IMR-90 (cell line): ENCODE measurements at regions not wholly inside any gene's neighbourhood (a gene's known extent, or its start where the extent isn't known, plus 50 kb on each side); places are given as distances from the start of the nearest gene placed in this dataset.

ENCODE experiments used
- ATAC-seq: fragments of 200-7000 bp; cut with Tn5 transposase; 2 replicates; pipeline ENCODE4 v1.9.1; 2020; ENCODE audit warnings: low read depth, mild to moderate bottlenecking, moderate library complexity
- BruUV-seq: library from RNA; stranded (reverse); fragments of 400-500 nt; replicated peaks from 2 replicates; lab custom pipeline; 2021; lab: Mats Ljungman, UMichigan
- CTCF ChIA-PET: fragments of 300-600 bp; formaldehyde crosslinking; extraction: SDS; loops from one replicate; lab custom pipeline; 2021; ENCODE audit warnings: antibody characterized with exemption; lab: Yijun Ruan, JAX
- POLR2A ChIA-PET: fragments of 300-600 bp; sonication (Branson Sonifier 250); formaldehyde crosslinking; loops from one replicate; lab custom pipeline; 2022; ENCODE audit warnings: antibody characterized with exemption; ENCODE audit not compliant: unreplicated experiment; lab: Charles Lee
- DNase-seq: peaks from one replicate; pipeline ENCODE4 v3.0.0; 2013
- H2AFZ ChIP-seq: replicated peaks from 2 replicates; pipeline ENCODE3; 2013; ENCODE audit warnings: low read length, mild to moderate bottlenecking; ENCODE audit not compliant: poor library complexity
- H2AK5ac ChIP-seq: 2 replicates; pipeline ENCODE4 v1.6.1; 2013; ENCODE audit warnings: low read depth, low read length, inconsistent platforms
- H2AK9ac ChIP-seq: replicated peaks from 2 replicates; pipeline ENCODE3; 2013; ENCODE audit warnings: mild to moderate bottlenecking, low read depth, low read length, moderate library complexity; ENCODE audit not compliant: poor library complexity
- H2BK120ac ChIP-seq: 2 replicates; pipeline ENCODE4 v1.6.1; 2013; ENCODE audit warnings: low read depth, low read length, inconsistent platforms
- H2BK15ac ChIP-seq: 3 replicates; pipeline ENCODE4 v1.6.1; 2013; ENCODE audit warnings: low read depth, low read length, inconsistent platforms
- H2BK20ac ChIP-seq: 2 replicates; pipeline ENCODE4 v1.6.1; 2013; ENCODE audit warnings: low read depth, mild to moderate bottlenecking, inconsistent platforms, low read length, moderate library complexity
- H2BK5ac ChIP-seq: 2 replicates; pipeline ENCODE4 v1.6.1; 2013; ENCODE audit warnings: mild to moderate bottlenecking, low read depth, low read length, inconsistent platforms; ENCODE audit not compliant: poor library complexity, severe bottlenecking
- H3K14ac ChIP-seq: replicated peaks from 2 replicates; pipeline ENCODE4 v1.6.1; 2013; ENCODE audit warnings: low read depth, low read length, inconsistent platforms
- H3K18ac ChIP-seq: 2 replicates; pipeline ENCODE4 v1.6.1; 2013; ENCODE audit warnings: low read depth, low read length, control low read depth
- H3K23ac ChIP-seq: 2 replicates; pipeline ENCODE4 v1.6.1; 2013; ENCODE audit warnings: low read depth, low read length, inconsistent platforms
- H3K27ac ChIP-seq: 2 replicates; pipeline ENCODE4 v1.5.1; 2013; ENCODE audit warnings: mild to moderate bottlenecking, control low read depth, low read length; ENCODE audit not compliant: insufficient read depth
- H3K27me3 ChIP-seq: 2 replicates; pipeline ENCODE4 v1.6.1; 2013; ENCODE audit warnings: low read length; ENCODE audit not compliant: control insufficient read depth, insufficient read depth
- H3K36me3 ChIP-seq: 2 replicates; pipeline ENCODE4 v1.6.1; 2013; ENCODE audit warnings: low read length, mixed read lengths; ENCODE audit not compliant: control insufficient read depth, insufficient read depth
- H3K4ac ChIP-seq: 2 replicates; pipeline ENCODE4 v1.6.1; 2013; ENCODE audit warnings: low read depth, low read length, inconsistent platforms
- H3K4me1 ChIP-seq: 2 replicates; pipeline ENCODE4 v1.6.1; 2013; ENCODE audit warnings: low read length, mixed read lengths; ENCODE audit not compliant: control insufficient read depth, insufficient read depth
- H3K4me2 ChIP-seq: 2 replicates; pipeline ENCODE4 v1.6.1; 2013; ENCODE audit warnings: low read depth, mild to moderate bottlenecking, control low read depth, low read length, moderate library complexity
- H3K4me3 ChIP-seq: 2 replicates; pipeline ENCODE4 v1.5.1; 2013; ENCODE audit warnings: low read depth, mild to moderate bottlenecking, control low read depth, low read length, moderate library complexity; ENCODE audit not compliant: insufficient read depth
- H3K56ac ChIP-seq: 2 replicates; pipeline ENCODE4 v1.6.1; 2013; ENCODE audit warnings: low read length, inconsistent platforms; ENCODE audit not compliant: insufficient read depth; ENCODE audit errors: extremely low read depth
- H3K79me1 ChIP-seq, 2 experiments: 2 replicates each; pipeline ENCODE4 v1.6.1; 2013; ENCODE audit warnings: low read length in 2 of 2, inconsistent platforms in 1 of 2, low read depth in 1 of 2
- H3K9ac ChIP-seq: 2 replicates; pipeline ENCODE4 v1.6.1; 2013; ENCODE audit warnings: low read depth, low read length, control low read depth
- H3K9me1 ChIP-seq: 2 replicates; pipeline ENCODE4 v1.6.1; 2013; ENCODE audit warnings: low read length, inconsistent platforms; ENCODE audit not compliant: insufficient read depth
- H3K9me3 ChIP-seq: 2 replicates; pipeline ENCODE4 v1.6.1; 2013; ENCODE audit warnings: low read length; ENCODE audit not compliant: control insufficient read depth, insufficient read depth
- H4K20me1 ChIP-seq: 2 replicates; pipeline ENCODE4 v1.6.1; 2013; ENCODE audit warnings: low read length, inconsistent platforms; ENCODE audit not compliant: insufficient read depth
- H4K5ac ChIP-seq: 2 replicates; pipeline ENCODE4 v1.6.1; 2013; ENCODE audit warnings: mild to moderate bottlenecking, low read depth, low read length, control low read depth
- H4K8ac ChIP-seq, 2 experiments: 2 replicates each; pipeline ENCODE4 v1.6.1; 2013; ENCODE audit warnings: low read depth in 2 of 2, low read length in 2 of 2, control low read depth in 1 of 2, inconsistent platforms in 1 of 2
- H4K91ac ChIP-seq: 2 replicates; pipeline ENCODE4 v1.6.1; 2013; ENCODE audit warnings: low read depth, low read length, inconsistent platforms; ENCODE audit not compliant: insufficient read depth
- RAD21 ChIP-seq: IDR thresholded peaks from 2 replicates; pipeline ENCODE4 v1.6.1; 2012; ENCODE audit warnings: low read length, improper control_type of control experiment
- RCOR1 ChIP-seq: IDR thresholded peaks from 2 replicates; pipeline ENCODE4 v1.6.1; 2012; ENCODE audit warnings: mild to moderate bottlenecking, low read length, improper control_type of control experiment; ENCODE audit not compliant: insufficient replicate concordance
- RFX5 ChIP-seq: IDR thresholded peaks from 2 replicates; pipeline ENCODE4 v1.8.0; 2012; ENCODE audit warnings: low read depth, mild to moderate bottlenecking, low read length, moderate library complexity
- WGBS, 2 experiments: methylation state at CpG; one replicate each; pipeline versions ENCODE4 v1.1.5 to v1.1.7; 2013; ENCODE audit warnings: missing lambda C conversion rate in 2 of 2; ENCODE audit not compliant: insufficient read length in 1 of 2; ENCODE audit errors: extremely low coverage in 2 of 2; 5-methylcytosine and 5-hydroxymethylcytosine counted together
- dilution Hi-C: fragments of 300-500 bp; cut with HindIII; formaldehyde crosslinking; loops from one replicate; pipeline ENCODE4 v1.14.3; 2018; ENCODE audit warnings: low sequenced_read_pairs; ENCODE audit not compliant: unreplicated experiment
- in situ Hi-C: fragments of 300-500 bp; cut with MboI; formaldehyde crosslinking; loops from 3 replicates; pipeline ENCODE4 v1.14.3; 2019; ENCODE audit warnings: low sequenced_read_pairs, inconsistent platforms, mixed read lengths
- intact Hi-C: fragments of 100-400 bp; cut with micrococcal nuclease; formaldehyde crosslinking; loops from 2 replicates; pipeline ENCODE4 v1.10.0; 2022
- TF ChIP-seq, protein P1 (sequence below): conservative IDR thresholded peaks from 2 replicates; pipeline ENCODE4 v1.5.1; 2012; ENCODE audit warnings: mild to moderate bottlenecking, low read depth, low read length, improper control_type of control experiment

DNA sequence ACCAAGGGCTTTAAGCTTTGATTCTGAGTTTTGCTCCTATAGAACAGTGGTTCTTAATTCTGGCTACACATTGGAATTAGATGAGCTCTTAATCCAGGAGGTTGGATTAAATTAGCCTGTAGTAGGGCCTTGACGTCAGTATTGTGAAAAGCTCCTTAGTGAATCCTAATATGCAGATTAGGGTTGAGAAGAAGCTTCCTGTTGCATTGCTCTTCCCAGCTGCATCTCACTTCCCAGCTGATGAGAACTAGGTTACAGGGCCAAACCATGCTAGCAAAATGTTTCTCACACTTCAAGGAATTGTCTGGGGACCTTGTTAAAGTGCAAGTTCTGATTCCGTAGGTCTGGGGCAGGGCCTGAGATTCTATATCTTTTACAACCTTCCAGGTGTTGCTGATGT is 300.0 kb downstream of the ZSWIM6 start:
- no peak overlapping the region for H3K18ac ChIP-seq
- dilution Hi-C loops: no loop called here
- intact Hi-C loops: no loop called here
- no peak overlapping the region for H3K23ac ChIP-seq
- no peak overlapping the region for H3K27ac ChIP-seq
- 0 out of 2 replicates have a peak, but pooled peaks cover 2% of the 10 kb centered on the region for H3K4me1 ChIP-seq
- no peak overlapping the region for H2AK5ac ChIP-seq
- ATAC-seq (no peak), DNase-seq (no peak)
- no peak overlapping the region for H3K56ac ChIP-seq
- no peak overlapping the region for H3K4ac ChIP-seq
- no peak overlapping the region for H2BK5ac ChIP-seq
- H3K4me3 ChIP-seq: no peak overlapping the region
- no peak overlapping the region for H4K8ac ChIP-seq
- H3K4me2 ChIP-seq: no peak overlapping the region
- H2BK15ac ChIP-seq: no peak overlapping the region
- H2AK9ac ChIP-seq: no peak overlapping the region
- no TSS peak for BruUV-seq
- no CpG with 5 or more reads among the region's 2 CpGs for WGBS, 2 experiments
- no peaks in the 10 kb centered on the region for H4K20me1 ChIP-seq
- H3K9me3 ChIP-seq: no peaks in the 10 kb centered on the region
- no peak for TF ChIP-seq RCOR1
- TF ChIP-seq, protein P1, sequence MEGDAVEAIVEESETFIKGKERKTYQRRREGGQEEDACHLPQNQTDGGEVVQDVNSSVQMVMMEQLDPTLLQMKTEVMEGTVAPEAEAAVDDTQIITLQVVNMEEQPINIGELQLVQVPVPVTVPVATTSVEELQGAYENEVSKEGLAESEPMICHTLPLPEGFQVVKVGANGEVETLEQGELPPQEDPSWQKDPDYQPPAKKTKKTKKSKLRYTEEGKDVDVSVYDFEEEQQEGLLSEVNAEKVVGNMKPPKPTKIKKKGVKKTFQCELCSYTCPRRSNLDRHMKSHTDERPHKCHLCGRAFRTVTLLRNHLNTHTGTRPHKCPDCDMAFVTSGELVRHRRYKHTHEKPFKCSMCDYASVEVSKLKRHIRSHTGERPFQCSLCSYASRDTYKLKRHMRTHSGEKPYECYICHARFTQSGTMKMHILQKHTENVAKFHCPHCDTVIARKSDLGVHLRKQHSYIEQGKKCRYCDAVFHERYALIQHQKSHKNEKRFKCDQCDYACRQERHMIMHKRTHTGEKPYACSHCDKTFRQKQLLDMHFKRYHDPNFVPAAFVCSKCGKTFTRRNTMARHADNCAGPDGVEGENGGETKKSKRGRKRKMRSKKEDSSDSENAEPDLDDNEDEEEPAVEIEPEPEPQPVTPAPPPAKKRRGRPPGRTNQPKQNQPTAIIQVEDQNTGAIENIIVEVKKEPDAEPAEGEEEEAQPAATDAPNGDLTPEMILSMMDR: no peak
- TF ChIP-seq RFX5: no peak
- no peak for TF ChIP-seq RAD21
- no peak overlapping the region for H3K14ac ChIP-seq
- no peak overlapping the region for H2BK120ac ChIP-seq
- ChIA-PET POLR2A (no interaction called here), CTCF (interaction anchor here (0.5 to 0.7 kb wide), 2 partner anchors 24 to 83 kb away, joined by 3 read pairs; no protein-coding TSS in a partner anchor)
- no peak overlapping the region for H2BK20ac ChIP-seq
- in situ Hi-C loops: no loop called here
- H3K9me1 ChIP-seq: no peaks in the 10 kb centered on the region
- no peaks in the 10 kb centered on the region for H3K79me1 ChIP-seq
- H4K91ac ChIP-seq: no peak overlapping the region
- H4K5ac ChIP-seq: no peak overlapping the region
- no peak overlapping the region for H3K9ac ChIP-seq
- no peaks in the 10 kb centered on the region for H3K36me3 ChIP-seq
- peaks cover 9% of the 10 kb centered on the region for H3K27me3 ChIP-seq
- H2AFZ ChIP-seq: no peak overlapping the region
